ENCODE measurements at regions not wholly inside any gene's neighbourhood (a gene's known extent, or its start where the extent isn't known, plus 50 kb on each side); places are given as distances from the start of the nearest gene placed in this dataset.

DNA sequence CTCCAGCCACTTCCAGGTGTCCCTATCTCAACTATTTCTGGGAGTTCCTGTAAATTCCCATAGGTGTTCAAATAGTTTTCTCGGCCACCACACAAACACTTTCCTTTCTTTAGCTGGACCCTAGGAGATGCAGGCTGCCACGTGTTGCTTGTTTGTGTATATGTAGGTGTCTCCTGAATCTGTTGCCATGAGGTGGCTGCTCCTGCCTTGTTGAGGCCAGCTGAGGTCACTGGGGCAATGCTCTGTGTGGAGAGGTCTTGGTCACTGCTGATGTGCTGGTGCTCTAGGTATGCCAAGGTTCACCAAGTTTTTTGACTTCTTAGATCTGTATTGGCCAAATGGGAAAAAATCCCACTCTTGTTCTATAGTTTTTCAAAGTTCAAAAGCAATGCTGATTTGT lies 132.5 kb upstream of the CHD1 start:
- no peak overlapping the region for H2BK120ac ChIP-seq (ENCODE audit: insufficient read depth, low read length, poor library complexity)
- no peaks in the 10 kb centered on the region for H3K79me1 ChIP-seq (ENCODE audit: low read length)
- no peak overlapping the region for H4K8ac ChIP-seq (ENCODE audit: low read depth, low read length)
- H3K9ac ChIP-seq (ENCODE audit: low read length) = no peak overlapping the region
- no peaks in the 10 kb centered on the region for H3K79me2 ChIP-seq (ENCODE audit: control insufficient read depth, insufficient read depth, low read length, poor library complexity)
- no peak overlapping the region for H2BK5ac ChIP-seq (ENCODE audit: low read depth, low read length, poor library complexity)
- no peak overlapping the region for H3K18ac ChIP-seq (ENCODE audit: low read length)
- no peak overlapping the region for H3K23ac ChIP-seq (ENCODE audit: low read length)
- no peak overlapping the region for H2AFZ ChIP-seq (ENCODE audit: insufficient read depth, low read length, poor library complexity)
- DNase-seq = peak; percentile 92 to 93
- H3K14ac ChIP-seq (ENCODE audit: low read length) = no peak overlapping the region
- no peaks in the 10 kb centered on the region for H3K27me3 ChIP-seq (ENCODE audit: insufficient read depth, low read length)
- no peak overlapping the region for H2BK12ac ChIP-seq (ENCODE audit: low read length)
- H2AK5ac ChIP-seq (ENCODE audit: low read length) = no peak overlapping the region
- no peaks in the 10 kb centered on the region for H3K9me3 ChIP-seq (ENCODE audit: insufficient read depth, low read depth, low read length)
- H3K4me1 ChIP-seq (ENCODE audit: control insufficient read depth in 1 of 2, insufficient read depth in 2 of 2, low read length in 2 of 2) = peaks cover 0 to 2% of the 10 kb centered on the region in 2 experiments
- H3K27ac ChIP-seq (ENCODE audit: low read depth, low read length) = no peak overlapping the region
- no peak overlapping the region for H3K4ac ChIP-seq (ENCODE audit: low read depth, low read length)
- H4K12ac ChIP-seq (ENCODE audit: low read depth, low read length) = no peak overlapping the region
- WGBS (ENCODE audit: extremely low coverage, insufficient coverage, insufficient read length) = no CpG with 5 or more reads among the region's 2 CpGs
- no peak overlapping the region for H3K4me3 ChIP-seq (ENCODE audit: low read depth, low read length)
- no peak overlapping the region for H4K91ac ChIP-seq (ENCODE audit: low read depth, low read length)
- no peak overlapping the region for H3K4me2 ChIP-seq (ENCODE audit: low read length)
- no peaks in the 10 kb centered on the region for H3K36me3 ChIP-seq (ENCODE audit: control insufficient read depth in 1 of 2, insufficient read depth in 2 of 2, low read length in 2 of 2)

DNA sequence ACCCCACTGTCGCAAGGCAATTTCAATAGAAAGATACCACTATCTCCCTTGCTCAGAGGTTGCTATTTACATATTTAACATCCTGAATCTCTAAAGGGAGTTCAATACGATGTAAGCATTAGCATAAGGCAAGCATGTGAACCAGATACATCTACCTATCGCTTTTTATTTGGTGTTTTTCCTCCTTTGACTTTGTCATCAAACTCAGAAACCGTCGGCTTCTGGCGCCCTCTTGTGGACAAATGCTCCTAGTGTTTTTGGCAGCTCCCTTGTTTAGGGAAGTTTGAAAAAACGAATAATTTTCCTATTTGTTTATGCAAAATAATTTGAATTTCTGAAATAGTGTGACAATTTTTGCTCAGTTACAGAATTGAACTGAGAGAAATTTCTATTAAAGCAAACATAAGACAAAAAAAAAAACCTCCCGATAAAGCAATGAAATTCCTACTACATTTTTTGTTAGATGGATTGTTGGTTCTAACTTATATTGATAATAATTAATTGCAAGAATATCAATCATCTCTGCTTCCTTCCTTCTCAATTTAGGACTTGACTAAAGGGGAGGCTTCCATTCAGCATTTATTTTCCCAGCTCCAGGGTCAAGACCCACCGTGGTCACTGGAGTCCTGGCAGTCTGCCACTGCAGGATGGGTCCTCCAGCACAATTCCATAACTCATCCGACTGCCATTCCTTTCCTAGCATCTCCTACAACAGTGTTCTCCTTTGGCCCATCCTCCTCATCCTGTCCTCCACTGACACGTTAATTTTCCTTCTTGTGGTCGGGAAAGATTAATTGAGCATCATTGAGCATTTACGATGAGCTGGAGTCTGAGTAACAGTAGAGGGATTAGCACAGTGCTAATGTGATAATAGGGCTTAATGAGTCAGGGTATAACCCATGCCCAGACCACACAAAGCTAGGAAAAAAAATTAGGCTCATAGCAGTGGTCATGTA lies 131.8 kb upstream of the CHD1 start:
- Histone ChIP-seq H3K9me3 (ENCODE audit: insufficient read depth, low read depth, low read length) (no peaks in the 10 kb centered on the region), H2BK12ac (ENCODE audit: low read length) (no peak overlapping the region), H3K4ac (ENCODE audit: low read depth, low read length) (no peak overlapping the region), H3K79me2 (ENCODE audit: control insufficient read depth, insufficient read depth, low read length, poor library complexity) (no peaks in the 10 kb centered on the region), H3K79me1 (ENCODE audit: low read length) (no peaks in the 10 kb centered on the region), H3K4me3 (ENCODE audit: low read depth, low read length) (no peak overlapping the region), H3K36me3 (ENCODE audit: control insufficient read depth in 1 of 2, insufficient read depth in 2 of 2, low read length in 2 of 2) (no peaks in the 10 kb centered on the region), H3K4me2 (ENCODE audit: low read length) (no peak overlapping the region), H2BK120ac (ENCODE audit: insufficient read depth, low read length, poor library complexity) (no peak overlapping the region), H2AK5ac (ENCODE audit: low read length) (no peak overlapping the region), H3K23ac (ENCODE audit: low read length) (no peak overlapping the region), H3K27me3 (ENCODE audit: insufficient read depth, low read length) (no peaks in the 10 kb centered on the region), H4K12ac (ENCODE audit: low read depth, low read length) (no peak overlapping the region), H4K8ac (ENCODE audit: low read depth, low read length) (no peak overlapping the region), H3K14ac (ENCODE audit: low read length) (no peak overlapping the region), H2BK5ac (ENCODE audit: low read depth, low read length, poor library complexity) (no peak overlapping the region), H4K91ac (ENCODE audit: low read depth, low read length) (no peak overlapping the region), H3K27ac (ENCODE audit: low read depth, low read length) (no peak overlapping the region), H3K18ac (ENCODE audit: low read length) (no peak overlapping the region), H3K4me1 (ENCODE audit: control insufficient read depth in 1 of 2, insufficient read depth in 2 of 2, low read length in 2 of 2) (peaks cover 0 to 2% of the 10 kb centered on the region in 2 experiments), H2AFZ (ENCODE audit: insufficient read depth, low read length, poor library complexity) (no peak overlapping the region), H3K9ac (ENCODE audit: low read length) (no peak overlapping the region)
- DNase-seq = peak; percentile 83 to 95
- WGBS (ENCODE audit: extremely low coverage, insufficient coverage, insufficient read length) = no CpG with 5 or more reads among the region's 13 CpGs

DNA sequence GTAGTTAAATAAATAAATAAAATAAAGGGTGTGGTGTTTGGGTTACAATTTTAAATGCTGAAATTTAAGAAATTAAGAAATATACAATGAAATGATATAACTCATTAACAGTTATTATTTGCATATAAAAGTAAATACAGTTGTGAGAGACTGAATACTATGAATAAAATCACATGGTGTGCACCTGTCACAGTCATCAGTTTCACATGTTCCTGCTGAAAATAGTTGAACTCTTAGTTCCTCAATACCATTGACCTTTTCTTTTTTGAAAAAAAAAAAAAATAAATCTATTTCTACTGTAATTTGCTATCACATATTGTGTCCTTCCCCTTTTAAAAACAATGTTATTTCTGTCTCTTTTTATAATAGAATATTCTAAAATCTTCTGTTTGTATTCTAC lies 130.9 kb upstream of the CHD1 start:
- H2BK120ac ChIP-seq (ENCODE audit: insufficient read depth, low read length, poor library complexity) = no peak overlapping the region
- no peak overlapping the region for H3K4me3 ChIP-seq (ENCODE audit: low read depth, low read length)
- H2AK5ac ChIP-seq (ENCODE audit: low read length) = no peak overlapping the region
- H4K8ac ChIP-seq (ENCODE audit: low read depth, low read length) = no peak overlapping the region
- DNase-seq = no peak
- H2BK12ac ChIP-seq (ENCODE audit: low read length) = no peak overlapping the region
- H3K9ac ChIP-seq (ENCODE audit: low read length) = no peak overlapping the region
- no peak overlapping the region for H3K4me2 ChIP-seq (ENCODE audit: low read length)
- H3K27me3 ChIP-seq (ENCODE audit: insufficient read depth, low read length) = no peaks in the 10 kb centered on the region
- no peak overlapping the region for H3K23ac ChIP-seq (ENCODE audit: low read length)
- H4K12ac ChIP-seq (ENCODE audit: low read depth, low read length) = no peak overlapping the region
- no peaks in the 10 kb centered on the region for H3K79me1 ChIP-seq (ENCODE audit: low read length)
- H3K18ac ChIP-seq (ENCODE audit: low read length) = no peak overlapping the region
- no peak overlapping the region for H3K14ac ChIP-seq (ENCODE audit: low read length)
- peaks cover 0 to 2% of the 10 kb centered on the region in 2 experiments for H3K4me1 ChIP-seq (ENCODE audit: control insufficient read depth in 1 of 2, insufficient read depth in 2 of 2, low read length in 2 of 2)
- H2BK5ac ChIP-seq (ENCODE audit: low read depth, low read length, poor library complexity) = no peak overlapping the region
- no peaks in the 10 kb centered on the region for H3K36me3 ChIP-seq (ENCODE audit: control insufficient read depth in 1 of 2, insufficient read depth in 2 of 2, low read length in 2 of 2)
- H3K4ac ChIP-seq (ENCODE audit: low read depth, low read length) = no peak overlapping the region
- no peaks in the 10 kb centered on the region for H3K79me2 ChIP-seq (ENCODE audit: control insufficient read depth, insufficient read depth, low read length, poor library complexity)
- no peaks in the 10 kb centered on the region for H3K9me3 ChIP-seq (ENCODE audit: insufficient read depth, low read depth, low read length)
- no peak overlapping the region for H4K91ac ChIP-seq (ENCODE audit: low read depth, low read length)
- no peak overlapping the region for H3K27ac ChIP-seq (ENCODE audit: low read depth, low read length)
- H2AFZ ChIP-seq (ENCODE audit: insufficient read depth, low read length, poor library complexity) = no peak overlapping the region

DNA sequence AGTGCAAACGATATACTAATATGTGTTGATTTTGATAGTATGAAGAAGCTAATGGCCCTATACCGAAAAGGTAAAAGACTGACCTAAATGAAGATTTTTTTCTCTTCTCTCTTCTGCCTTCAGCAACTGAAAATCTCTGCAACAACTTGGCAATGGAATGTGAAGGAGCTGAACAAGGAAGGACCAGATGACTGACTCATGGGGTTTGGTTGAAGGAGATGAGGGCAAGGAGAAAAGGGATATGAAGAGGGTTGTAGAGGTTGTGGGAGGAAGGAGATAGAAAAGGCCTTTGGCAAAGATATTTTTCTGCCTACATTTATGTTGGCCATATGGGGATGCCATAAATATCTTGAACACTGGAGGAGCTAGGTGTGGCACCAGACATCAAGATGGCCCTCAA lies 129.7 kb upstream of the CHD1 start:
- Histone ChIP-seq H2BK5ac (ENCODE audit: low read depth, low read length, poor library complexity) (no peak overlapping the region), H2AK5ac (ENCODE audit: low read length) (no peak overlapping the region), H3K9ac (ENCODE audit: low read length) (no peak overlapping the region), H3K27me3 (ENCODE audit: insufficient read depth, low read length) (no peaks in the 10 kb centered on the region), H3K14ac (ENCODE audit: low read length) (no peak overlapping the region), H4K12ac (ENCODE audit: low read depth, low read length) (no peak overlapping the region), H3K36me3 (ENCODE audit: control insufficient read depth in 1 of 2, insufficient read depth in 2 of 2, low read length in 2 of 2) (no peaks in the 10 kb centered on the region), H3K4me3 (ENCODE audit: low read depth, low read length) (no peak overlapping the region), H3K18ac (ENCODE audit: low read length) (no peak overlapping the region), H4K8ac (ENCODE audit: low read depth, low read length) (no peak overlapping the region), H3K23ac (ENCODE audit: low read length) (no peak overlapping the region), H3K4ac (ENCODE audit: low read depth, low read length) (no peak overlapping the region), H3K4me1 (ENCODE audit: control insufficient read depth in 1 of 2, insufficient read depth in 2 of 2, low read length in 2 of 2) (peaks cover 0 to 2% of the 10 kb centered on the region in 2 experiments), H2AFZ (ENCODE audit: insufficient read depth, low read length, poor library complexity) (no peak overlapping the region), H3K4me2 (ENCODE audit: low read length) (no peak overlapping the region), H2BK12ac (ENCODE audit: low read length) (no peak overlapping the region), H3K79me1 (ENCODE audit: low read length) (no peaks in the 10 kb centered on the region), H2BK120ac (ENCODE audit: insufficient read depth, low read length, poor library complexity) (no peak overlapping the region), H4K91ac (ENCODE audit: low read depth, low read length) (no peak overlapping the region), H3K9me3 (ENCODE audit: insufficient read depth, low read depth, low read length) (no peaks in the 10 kb centered on the region), H3K27ac (ENCODE audit: low read depth, low read length) (no peak overlapping the region), H3K79me2 (ENCODE audit: control insufficient read depth, insufficient read depth, low read length, poor library complexity) (no peaks in the 10 kb centered on the region)
- DNase-seq = peak in 1 of 2 donors; percentile 60
- WGBS (ENCODE audit: extremely low coverage, insufficient coverage, insufficient read length) = no CpG with 5 or more reads among the region's 2 CpGs
